Endothelial cell of umbilical vein (primary cell): ENCODE measurements at regions not wholly inside any gene's neighbourhood (a gene's known extent, or its start where the extent isn't known, plus 50 kb on each side); places are given as distances from the start of the nearest gene placed in this dataset.

Experiments
- BruUV-seq: library from RNA; stranded (reverse); fragments of 400-500 nt; replicated peaks from 2 replicates; lab custom pipeline; 2021; lab: Mats Ljungman, UMichigan
- CTCF ChIA-PET: fragments of 300-600, 350-600 bp; sonication (Branson Sonifier 250); formaldehyde crosslinking; loops from one replicate; lab custom pipeline; 2021; ENCODE audit warnings: antibody characterized with exemption, inconsistent platforms; lab: Charles Lee
- POLR2A ChIA-PET: fragments of 300-600, 350-600 bp; sonication (Branson Sonifier 250); formaldehyde crosslinking; loops from one replicate; lab custom pipeline; 2021; ENCODE audit warnings: antibody characterized with exemption, inconsistent platforms; lab: Charles Lee
- DNase-seq: peaks from one replicate; pipeline ENCODE4 v3.0.0-alpha.2; 2011; ENCODE audit warnings: low read depth, low spot score
- FAIRE-seq: peaks from 2 replicates; lab custom pipeline; 2011; peaks lifted over from hg19 to GRCh38; lab: Jason Lieb, UNC
- H2AFZ ChIP-seq: 2 replicates; pipeline ENCODE4 v1.6.0; 2012; ENCODE audit warnings: low read depth, low read length, control low read depth, inconsistent platforms
- H3K27ac ChIP-seq: 2 replicates; pipeline ENCODE4 v1.5.1; 2011; ENCODE audit warnings: low read depth, mild to moderate bottlenecking, control low read depth, low read length, moderate library complexity; ENCODE audit not compliant: insufficient read depth
- H3K27me3 ChIP-seq, 2 experiments: 2 replicates each; pipeline versions ENCODE4 v1.6.0 to v1.6.1; 2011; ENCODE audit warnings: low read length in 2 of 2, mixed read lengths in 1 of 2; ENCODE audit not compliant: control insufficient read depth in 2 of 2, insufficient read depth in 2 of 2
- H3K36me3 ChIP-seq, 2 experiments: 2 replicates in 1 of 2; 3 replicates in 1 of 2; pipeline ENCODE4 v1.5.1; 2011; ENCODE audit warnings: low read length in 2 of 2, mild to moderate bottlenecking in 1 of 2, moderate library complexity in 1 of 2; ENCODE audit not compliant: control insufficient read depth in 2 of 2, insufficient read depth in 2 of 2; ENCODE audit errors: extremely low read depth in 1 of 2
- H3K4me1 ChIP-seq: 3 replicates; pipeline ENCODE4 v1.5.1; 2011; ENCODE audit warnings: mild to moderate bottlenecking, low read length; ENCODE audit not compliant: control insufficient read depth, insufficient read depth; ENCODE audit errors: extremely low read depth
- H3K4me2 ChIP-seq: 2 replicates; pipeline ENCODE4 v1.6.1; 2011; ENCODE audit warnings: low read length, control low read depth, mixed read lengths; ENCODE audit not compliant: insufficient read depth
- H3K4me3 ChIP-seq, 3 experiments: fragments of 200-600 bp in 1 of 3; sonication (generic), shearing (Covaris generic) in 1 of 3; replicated peaks in 1 of 3; 2 replicates each; pipeline ENCODE4 v1.5.1; 2011 to 2016; ENCODE audit warnings: control low read depth in 3 of 3, low read length in 3 of 3, mild to moderate bottlenecking in 2 of 3, inconsistent platforms in 1 of 3, low read depth in 1 of 3, moderate library complexity in 1 of 3; ENCODE audit not compliant: insufficient read depth in 1 of 3
- H3K79me2 ChIP-seq: 2 replicates; pipeline ENCODE4 v1.6.0; 2012; ENCODE audit warnings: low read length, inconsistent platforms; ENCODE audit not compliant: control insufficient read depth, insufficient read depth
- H3K9ac ChIP-seq: replicated peaks from 2 replicates; pipeline ENCODE3; 2011; ENCODE audit warnings: low read length, control low read depth; ENCODE audit not compliant: insufficient read depth; ENCODE audit errors: extremely low read depth
- H3K9me1 ChIP-seq: replicated peaks from 3 replicates; pipeline ENCODE4 v1.6.0; 2011; ENCODE audit warnings: mild to moderate bottlenecking, low read length; ENCODE audit not compliant: control insufficient read depth, insufficient read depth; ENCODE audit errors: extremely low read depth
- H3K9me3 ChIP-seq: replicated peaks from 2 replicates; pipeline ENCODE4 v1.5.1; 2012; ENCODE audit warnings: low read length, inconsistent platforms; ENCODE audit not compliant: control insufficient read depth, insufficient read depth
- H4K20me1 ChIP-seq: replicated peaks from 2 replicates; pipeline ENCODE3; 2011; ENCODE audit warnings: mild to moderate bottlenecking, low read length; ENCODE audit not compliant: control insufficient read depth, insufficient read depth; ENCODE audit errors: extremely low read depth
- CTCF ChIP-seq, 2 donors: IDR thresholded peaks; 1 replicate in 1 of 2; 2 replicates in 1 of 2; pipeline ENCODE4 v1.5.1; 2011; ENCODE audit warnings: low read length in 2 of 2, mild to moderate bottlenecking in 2 of 2, moderate library complexity in 2 of 2, control low read depth in 1 of 2, inconsistent platforms in 1 of 2, low read depth in 1 of 2; ENCODE audit not compliant: insufficient read depth in 1 of 2; ENCODE audit errors: extremely low read depth in 1 of 2
- EZH2 ChIP-seq: IDR thresholded peaks from 2 replicates; pipeline ENCODE4 v1.6.1; 2012; ENCODE audit warnings: borderline replicate concordance, low read depth, mild to moderate bottlenecking, moderate library complexity, low read length, inconsistent platforms; ENCODE audit not compliant: severe bottlenecking
- FOS ChIP-seq: IDR thresholded peaks from 2 replicates; pipeline ENCODE4 v1.6.1; 2011; ENCODE audit warnings: mild to moderate bottlenecking, low read length, moderate library complexity, borderline replicate concordance; ENCODE audit not compliant: insufficient read depth
- GATA2 ChIP-seq: IDR thresholded peaks from 2 replicates; pipeline ENCODE4 v1.7.0; 2011; ENCODE audit warnings: low read depth, mild to moderate bottlenecking, moderate library complexity, mixed read lengths, low read length; ENCODE audit not compliant: insufficient read length, insufficient read depth
- JUN ChIP-seq: IDR thresholded peaks from 2 replicates; pipeline ENCODE4 v1.6.1; 2011; ENCODE audit warnings: borderline replicate concordance, low read depth; ENCODE audit not compliant: insufficient read length, insufficient read depth
- MAX ChIP-seq: IDR thresholded peaks from 2 replicates; pipeline ENCODE4 v1.6.1; 2011; ENCODE audit not compliant: insufficient read depth, insufficient read length
- MYC ChIP-seq: IDR thresholded peaks from one replicate; pipeline ENCODE4 v1.6.1; 2011; ENCODE audit warnings: mild to moderate bottlenecking, low read depth, low read length
- POLR2A ChIP-seq: IDR thresholded peaks from 2 replicates; pipeline ENCODE4 v1.6.1; 2012; ENCODE audit warnings: low read depth, mild to moderate bottlenecking, control low read depth, low read length
- POLR2AphosphoS5 ChIP-seq: IDR thresholded peaks from 2 replicates; pipeline ENCODE4 v1.6.1; 2012; ENCODE audit warnings: low read depth, mild to moderate bottlenecking, control low read depth, low read length, moderate library complexity; ENCODE audit not compliant: insufficient read depth
- dilution Hi-C: fragments of 300-500 bp; cut with MboI; formaldehyde crosslinking; loops from one replicate; pipeline ENCODE4 v1.15.0; 2019; ENCODE audit warnings: low sequenced_read_pairs; ENCODE audit not compliant: extremely low pct_ligation_motif_present
- intact Hi-C: fragments of 100-400 bp; cut with micrococcal nuclease; formaldehyde crosslinking; loops from one replicate; pipeline ENCODE4 v1.10.0; 2022

GRCh38 chr2:107132746-107133145 lies 246.8 kb upstream of the ST6GAL2 start:
- intact Hi-C loops (no loop called here), dilution Hi-C loops (no loop called here)
- H3K36me3 ChIP-seq, result no peaks in the 10 kb centered on the region
- POLR2A ChIA-PET, result no interaction called here
- FAIRE-seq (no peak), DNase-seq (no peak)
- no peaks in the 10 kb centered on the region for H4K20me1 ChIP-seq
- H3K4me2 ChIP-seq, result no peak overlapping the region
- BruUV-seq, result no TSS peak
- no peaks in the 10 kb centered on the region for H3K79me2 ChIP-seq
- no peak overlapping the region for H3K4me3 ChIP-seq
- CTCF ChIA-PET, result no interaction called here
- no peaks in the 10 kb centered on the region for H3K9me1 ChIP-seq
- no peak overlapping the region for H3K9ac ChIP-seq
- peaks cover 6% of the 10 kb centered on the region for H3K9me3 ChIP-seq
- H3K27me3 ChIP-seq, result no peaks in the 10 kb centered on the region
- no peak overlapping the region for H2AFZ ChIP-seq
- no peaks in the 10 kb centered on the region for H3K4me1 ChIP-seq
- H3K27ac ChIP-seq, result no peak overlapping the region
- TF ChIP-seq FOS (no peak), CTCF (IDR thresholded peaks at IDR 0.05; ENCODE audit: extremely low read depth in 1 of 2, insufficient read depth in 1 of 2, low read depth in 1 of 2, low read length in 2 of 2) (no peak), EZH2 (no peak), POLR2A (no peak), POLR2AphosphoS5 (no peak), JUN (no peak), GATA2 (no peak), MYC (no peak), MAX (no peak)
